ENCODE measurements at regions not wholly inside any gene's neighbourhood (a gene's known extent, or its start where the extent isn't known, plus 50 kb on each side); places are given as distances from the start of the nearest gene placed in this dataset.

DNA sequence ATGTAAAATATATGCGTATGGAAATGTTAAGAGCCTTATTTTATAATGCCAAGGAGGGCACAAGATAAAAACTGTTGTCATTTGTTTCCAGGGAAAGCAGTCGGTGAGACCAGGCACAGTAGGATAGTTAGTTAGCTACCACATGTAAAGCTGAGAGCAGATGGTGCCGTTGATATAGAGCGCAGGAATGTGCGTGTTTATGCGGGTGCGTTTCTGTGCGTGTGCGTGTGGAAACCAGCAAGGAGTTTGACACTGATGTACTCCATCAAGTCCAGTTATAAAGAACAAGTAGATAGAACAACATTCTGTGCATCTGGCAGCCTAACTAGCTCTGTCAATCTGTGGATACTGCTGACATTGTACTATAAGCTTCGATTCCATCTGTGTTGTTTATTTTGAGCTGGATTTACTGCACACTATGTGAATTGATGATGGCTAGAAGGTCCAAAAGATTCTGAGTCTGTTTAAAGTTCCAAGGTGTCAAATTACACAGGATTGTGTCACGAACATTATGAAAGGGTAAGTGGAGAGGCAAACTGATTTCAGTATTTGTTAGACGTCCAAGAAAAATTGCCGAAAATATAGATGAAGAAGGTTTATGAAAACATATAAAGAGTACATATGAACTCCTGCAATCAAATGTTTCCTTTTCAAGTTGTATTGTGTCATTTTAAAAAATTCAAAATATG is 494.9 kb upstream of the MEF2C start:
- no peak for DNase-seq
- Histone ChIP-seq H3K36me3 (no peaks in the 10 kb centered on the region), H3K27ac (no peak overlapping the region), H3K4me3 (no peak overlapping the region), H3K9me3 (no peaks in the 10 kb centered on the region), H3K4me1 (no peaks in the 10 kb centered on the region), H3K27me3 (no peaks in the 10 kb centered on the region)
- TF ChIP-seq, protein P1, sequence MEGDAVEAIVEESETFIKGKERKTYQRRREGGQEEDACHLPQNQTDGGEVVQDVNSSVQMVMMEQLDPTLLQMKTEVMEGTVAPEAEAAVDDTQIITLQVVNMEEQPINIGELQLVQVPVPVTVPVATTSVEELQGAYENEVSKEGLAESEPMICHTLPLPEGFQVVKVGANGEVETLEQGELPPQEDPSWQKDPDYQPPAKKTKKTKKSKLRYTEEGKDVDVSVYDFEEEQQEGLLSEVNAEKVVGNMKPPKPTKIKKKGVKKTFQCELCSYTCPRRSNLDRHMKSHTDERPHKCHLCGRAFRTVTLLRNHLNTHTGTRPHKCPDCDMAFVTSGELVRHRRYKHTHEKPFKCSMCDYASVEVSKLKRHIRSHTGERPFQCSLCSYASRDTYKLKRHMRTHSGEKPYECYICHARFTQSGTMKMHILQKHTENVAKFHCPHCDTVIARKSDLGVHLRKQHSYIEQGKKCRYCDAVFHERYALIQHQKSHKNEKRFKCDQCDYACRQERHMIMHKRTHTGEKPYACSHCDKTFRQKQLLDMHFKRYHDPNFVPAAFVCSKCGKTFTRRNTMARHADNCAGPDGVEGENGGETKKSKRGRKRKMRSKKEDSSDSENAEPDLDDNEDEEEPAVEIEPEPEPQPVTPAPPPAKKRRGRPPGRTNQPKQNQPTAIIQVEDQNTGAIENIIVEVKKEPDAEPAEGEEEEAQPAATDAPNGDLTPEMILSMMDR (IDR thresholded peaks at IDR 0.05), result no peak
- no peak for ATAC-seq
- intact Hi-C loops (cut with DNase I), result no loop called here

DNA sequence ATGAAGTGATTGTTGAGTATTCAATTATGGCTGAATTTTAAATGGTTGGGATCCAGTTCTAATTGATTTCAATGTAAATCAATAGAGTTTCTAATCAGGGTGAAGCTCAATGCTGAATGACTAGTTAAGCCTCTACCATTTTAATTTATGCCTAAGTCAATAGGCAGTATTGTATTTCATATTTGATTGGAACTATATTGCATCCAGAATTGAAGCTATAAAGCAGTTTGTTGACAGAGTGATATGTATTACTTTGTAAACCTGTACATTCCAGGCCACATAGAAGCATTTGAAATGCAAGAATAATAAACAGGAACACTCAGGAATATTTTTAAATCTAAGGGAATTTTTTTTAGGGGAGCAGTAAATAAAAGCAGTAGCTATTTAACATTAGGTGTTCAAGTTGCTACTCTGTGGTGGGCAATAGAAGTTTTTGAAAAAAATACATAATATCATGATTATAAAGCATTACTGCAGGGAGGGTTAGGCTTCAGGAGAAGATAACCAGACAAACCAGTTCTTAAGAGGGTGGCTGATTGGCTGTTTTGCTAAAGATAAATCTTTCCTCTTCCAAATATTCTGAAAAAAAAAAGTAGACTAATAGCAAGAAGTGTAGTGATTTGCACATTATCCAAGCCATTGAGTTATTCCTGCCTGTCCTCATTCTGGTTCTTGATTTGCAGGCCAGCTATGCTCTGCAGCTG is 492.0 kb upstream of the MEF2C start:
- Histone ChIP-seq H3K27ac (no peak overlapping the region), H3K4me1 (no peaks in the 10 kb centered on the region), H3K4me3 (no peak overlapping the region), H3K9me3 (no peaks in the 10 kb centered on the region), H3K27me3 (no peaks in the 10 kb centered on the region), H3K36me3 (no peaks in the 10 kb centered on the region)
- DNase-seq, result no peak
- TF ChIP-seq, protein P1 (IDR thresholded peaks at IDR 0.05), result no peak
- no peak for ATAC-seq
- intact Hi-C loops (cut with DNase I), result no loop called here

DNA sequence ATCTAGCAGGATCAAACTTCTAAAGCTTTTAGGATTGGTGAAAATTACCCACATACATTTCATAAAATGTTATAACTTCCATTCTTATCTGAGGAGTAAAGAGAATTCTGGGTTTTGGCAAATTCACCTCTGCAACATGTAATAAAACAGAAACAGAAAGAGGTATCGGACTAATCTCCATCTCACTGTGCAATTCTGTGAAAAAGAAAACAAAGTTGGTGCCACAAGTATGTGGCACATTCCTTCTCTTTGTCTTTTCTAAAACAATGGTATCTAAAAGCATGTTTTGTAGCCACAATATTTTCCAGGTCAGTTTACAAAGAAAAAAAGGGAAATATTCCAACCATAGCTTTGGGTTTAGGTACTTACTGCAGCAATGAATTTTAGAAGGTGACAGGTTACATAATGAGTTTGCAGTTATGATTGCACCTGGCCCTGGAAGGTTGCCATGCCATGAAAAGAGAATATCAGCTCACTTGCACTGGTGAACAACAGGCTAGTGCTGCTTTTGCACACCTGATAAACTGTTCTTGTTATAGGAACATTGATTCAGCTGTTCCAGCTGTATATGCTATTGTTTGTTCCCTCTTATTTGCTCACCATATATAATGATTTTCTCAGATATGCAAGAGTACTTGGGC is 491.3 kb upstream of the MEF2C start:
- no peak for DNase-seq
- no peak for ATAC-seq
- no peak overlapping the region for H3K27ac ChIP-seq

DNA sequence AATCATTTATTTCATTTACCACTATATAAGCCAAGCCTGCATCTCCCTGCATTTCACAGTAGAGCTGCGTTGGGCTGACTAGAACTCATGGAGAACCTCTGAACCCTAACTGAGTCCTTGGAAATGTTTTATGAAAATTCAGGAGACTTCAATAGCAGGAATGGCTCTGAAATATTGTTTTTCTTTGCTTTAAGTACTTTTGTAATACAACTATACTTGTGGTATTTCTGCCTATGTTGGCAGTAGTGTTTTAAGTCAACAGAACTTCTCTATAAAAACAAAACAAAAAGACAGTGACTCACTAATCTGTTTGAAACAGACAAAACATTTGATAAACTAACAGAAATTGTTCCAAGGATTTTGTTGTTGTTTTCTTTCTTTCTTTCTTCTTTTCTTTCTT is 489.2 kb upstream of the MEF2C start:
- no peaks in the 10 kb centered on the region for H3K27me3 ChIP-seq
- TF ChIP-seq, protein P1 (IDR thresholded peaks at IDR 0.05), result no peak
- no peaks in the 10 kb centered on the region for H3K36me3 ChIP-seq
- no peak for ATAC-seq
- H3K27ac ChIP-seq, result no peak overlapping the region
- intact Hi-C loops (cut with DNase I), result no loop called here
- no peaks in the 10 kb centered on the region for H3K4me1 ChIP-seq
- H3K4me3 ChIP-seq, result no peak overlapping the region
- no peaks in the 10 kb centered on the region for H3K9me3 ChIP-seq
- DNase-seq, result no peak

More for the DNA sequence above, 491.3 kb upstream of the MEF2C start:
- Histone ChIP-seq H3K27me3 (no peaks in the 10 kb centered on the region), H3K4me1 (no peaks in the 10 kb centered on the region), H3K4me3 (no peak overlapping the region), H3K9me3 (no peaks in the 10 kb centered on the region), H3K36me3 (no peaks in the 10 kb centered on the region)
- intact Hi-C loops (cut with DNase I), result no loop called here
- TF ChIP-seq, protein P1 (IDR thresholded peaks at IDR 0.05), result no peak

DNA sequence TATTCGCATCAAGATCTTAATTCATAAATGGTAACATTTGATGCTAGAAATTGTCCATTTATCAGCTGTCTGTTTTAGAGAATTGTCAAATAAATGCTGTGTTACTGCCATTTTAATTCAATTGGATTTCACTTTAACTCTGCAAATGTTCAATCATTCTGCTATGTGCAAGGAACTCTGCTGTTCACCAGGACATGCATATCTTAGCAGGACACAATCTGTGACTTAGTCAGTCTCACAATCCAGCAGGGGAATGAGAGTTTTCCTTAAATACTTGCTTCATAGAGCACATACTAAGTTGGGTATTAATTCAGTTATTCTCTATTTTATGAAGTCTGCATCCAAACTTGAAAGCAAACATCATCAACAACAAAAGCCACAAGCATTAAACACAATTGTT is 488.7 kb upstream of the MEF2C start:
- TF ChIP-seq, protein P1 (IDR thresholded peaks at IDR 0.05), result no peak
- no peak overlapping the region for H3K27ac ChIP-seq
- no peaks in the 10 kb centered on the region for H3K36me3 ChIP-seq
- no peaks in the 10 kb centered on the region for H3K9me3 ChIP-seq
- H3K27me3 ChIP-seq, result no peaks in the 10 kb centered on the region
- H3K4me1 ChIP-seq, result no peaks in the 10 kb centered on the region
- no peak overlapping the region for H3K4me3 ChIP-seq
- intact Hi-C loops (cut with DNase I), result no loop called here
- no peak for ATAC-seq
- no peak for DNase-seq
